ENCODE measurements at regions not wholly inside any gene's neighbourhood (a gene's known extent, or its start where the extent isn't known, plus 50 kb on each side); places are given as distances from the start of the nearest gene placed in this dataset.

GRCh38 chr15:94002041-94002440 is 229.3 kb upstream of the MCTP2 start:
- DNase-seq = no peak

- no peak for DNase-seq
Observed at GRCh38 chr15:94001255-94001801, 230.0 kb upstream of the MCTP2 start.

- DNase-seq = no peak
Observed at GRCh38 chr15:94000606-94001005, 230.8 kb upstream of the MCTP2 start.

- no peak for DNase-seq
Observed at GRCh38 chr15:93997071-93997658, 234.2 kb upstream of the MCTP2 start.

GRCh38 chr15:93989440-93989998 is 241.8 kb upstream of the MCTP2 start:
- no peak for DNase-seq

- peak; percentile 28 for DNase-seq
Observed at GRCh38 chr15:93987068-93987467, 244.3 kb upstream of the MCTP2 start.

GRCh38 chr15:93986400-93986984 is 244.9 kb upstream of the MCTP2 start:
- no peak for DNase-seq

- no peak for DNase-seq
Observed at GRCh38 chr15:93985925-93986324, 245.4 kb upstream of the MCTP2 start.

- DNase-seq = no peak
Observed at GRCh38 chr15:93985176-93985575, 246.2 kb upstream of the MCTP2 start.

GRCh38 chr15:93983526-93983925 is 247.8 kb upstream of the MCTP2 start:
- DNase-seq = no peak

- no peak for DNase-seq
Observed at GRCh38 chr15:93982226-93982727, 249.1 kb upstream of the MCTP2 start.

- DNase-seq = no peak
Observed at GRCh38 chr15:93981706-93982105, 249.7 kb upstream of the MCTP2 start.

- DNase-seq = no peak
Observed at GRCh38 chr15:93980261-93980911, 251.0 kb upstream of the MCTP2 start.

GRCh38 chr15:93974804-93975481 is 256.4 kb upstream of the MCTP2 start:
- DNase-seq = no peak

- no peak for DNase-seq
Observed at GRCh38 chr15:93973287-93973686, 258.1 kb upstream of the MCTP2 start.

GRCh38 chr15:93968773-93969172 is 262.6 kb upstream of the MCTP2 start:
- DNase-seq = no peak

GRCh38 chr15:93965304-93965908 is 266.0 kb upstream of the MCTP2 start:
- no peak for DNase-seq

GRCh38 chr15:93954985-93955571 is 276.3 kb upstream of the MCTP2 start:
- no peak for DNase-seq

GRCh38 chr15:93948726-93949125 is 282.6 kb upstream of the MCTP2 start:
- DNase-seq = no peak

GRCh38 chr15:93943586-93943985 is 287.8 kb upstream of the MCTP2 start:
- no peak for DNase-seq

GRCh38 chr15:93942269-93942694 is 289.1 kb upstream of the MCTP2 start:
- DNase-seq = no peak

- no peak for DNase-seq
Observed at GRCh38 chr15:93941697-93942096, 289.7 kb upstream of the MCTP2 start.

All from stimulated activated CD8-positive, alpha-beta memory T cell treated with anti-CD3 and anti-CD28 coated beads, Interleukin-4, amount 100 ng/mL, for 48 hours (primary cell).